ENCODE measurements at regions not wholly inside any gene's neighbourhood (a gene's known extent, or its start where the extent isn't known, plus 50 kb on each side); places are given as distances from the start of the nearest gene placed in this dataset.
"Not testable (repeated sequence)": the region's sequence is repeated elsewhere in the genome, so short reads cannot be mapped to it uniquely, and the experiment has no call there.

DNA sequence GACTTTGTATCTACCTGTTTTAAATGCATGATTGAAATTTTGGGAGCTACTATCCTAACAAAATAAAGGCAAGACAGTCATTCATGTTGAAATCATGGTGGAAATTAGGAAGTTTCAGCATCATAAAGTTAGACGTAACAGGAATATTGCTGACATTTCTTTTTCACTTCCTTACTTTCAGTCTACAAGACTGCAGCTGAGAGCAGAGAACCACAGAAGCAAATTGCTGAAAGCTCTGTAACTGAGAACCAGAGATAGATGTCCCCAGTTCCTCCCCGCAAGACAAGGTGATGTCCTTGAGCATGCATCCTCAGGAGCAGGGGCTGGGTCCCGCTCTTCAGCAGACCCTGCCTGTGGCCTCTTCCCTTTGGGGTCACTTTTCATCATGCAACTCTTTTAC lies 466.3 kb upstream of the POM121L12 start:
- DNase-seq = no peak

DNA sequence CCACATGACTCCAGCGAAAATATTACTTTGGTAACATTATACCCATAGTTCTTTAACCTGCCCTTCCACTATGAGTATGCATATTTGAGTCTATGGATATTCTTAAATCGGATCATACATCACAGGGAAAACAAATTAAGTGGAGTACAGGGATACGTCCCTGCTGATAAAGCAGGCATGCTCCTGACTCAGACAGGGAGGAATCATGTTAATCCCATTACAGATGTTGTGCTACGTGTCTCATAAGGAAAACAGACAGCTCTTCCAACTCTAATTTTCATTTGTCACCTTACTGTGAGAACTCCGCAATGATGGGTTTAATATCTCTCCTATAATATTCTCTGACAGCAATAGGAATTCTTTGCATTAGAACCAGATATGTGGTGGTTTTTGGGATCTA lies 469.5 kb upstream of the POM121L12 start:
- DNase-seq = no peak

DNA sequence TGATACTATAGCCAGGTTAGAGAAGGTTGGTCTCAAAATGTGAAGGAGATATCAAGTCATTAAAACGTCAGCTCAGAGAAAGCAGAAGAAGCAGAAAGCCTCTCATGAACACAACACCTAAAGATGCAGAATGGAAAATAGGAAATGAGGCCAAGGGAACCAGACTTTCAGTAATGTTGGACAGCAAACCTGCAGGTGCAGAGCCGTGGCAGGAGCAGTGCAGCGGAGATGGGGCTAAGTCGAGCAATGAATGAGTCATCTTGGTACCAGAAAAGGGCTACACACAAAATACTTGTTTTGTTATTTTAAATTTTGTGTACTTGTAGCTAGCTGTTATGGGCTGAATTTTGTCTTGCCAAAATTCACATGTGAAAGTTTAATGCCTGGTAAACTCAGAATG lies 479.6 kb upstream of the POM121L12 start:
- DNase-seq = no peak

DNA sequence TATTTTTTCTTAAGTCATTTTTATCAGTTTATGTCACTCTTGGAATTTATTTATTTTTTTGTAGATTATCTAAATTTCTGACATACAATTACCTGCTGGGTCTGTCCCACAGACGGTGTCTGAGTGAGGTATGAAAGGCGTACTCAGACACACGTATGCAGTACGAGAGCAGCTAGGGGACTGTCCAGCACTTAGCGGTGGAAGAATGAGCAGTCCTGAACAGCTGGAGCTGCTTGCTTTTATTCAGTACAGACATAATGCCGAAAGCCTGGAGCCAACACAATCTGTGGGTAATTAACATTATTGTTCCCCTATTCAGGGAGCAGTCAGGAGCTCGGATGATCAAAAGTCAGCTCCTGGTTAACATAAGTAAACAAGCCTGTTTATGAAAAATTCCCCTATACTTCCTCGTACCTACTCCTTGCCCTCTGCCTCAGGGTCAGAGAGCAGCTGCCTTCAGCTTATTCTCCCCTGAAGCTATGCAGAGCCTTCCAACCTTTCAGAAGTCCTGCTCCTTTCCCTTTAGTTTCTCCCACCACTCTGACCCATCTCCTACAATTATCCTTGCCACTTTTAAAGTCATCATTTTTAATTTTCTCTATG lies 488.0 kb upstream of the POM121L12 start:
- no peak for DNase-seq

DNA sequence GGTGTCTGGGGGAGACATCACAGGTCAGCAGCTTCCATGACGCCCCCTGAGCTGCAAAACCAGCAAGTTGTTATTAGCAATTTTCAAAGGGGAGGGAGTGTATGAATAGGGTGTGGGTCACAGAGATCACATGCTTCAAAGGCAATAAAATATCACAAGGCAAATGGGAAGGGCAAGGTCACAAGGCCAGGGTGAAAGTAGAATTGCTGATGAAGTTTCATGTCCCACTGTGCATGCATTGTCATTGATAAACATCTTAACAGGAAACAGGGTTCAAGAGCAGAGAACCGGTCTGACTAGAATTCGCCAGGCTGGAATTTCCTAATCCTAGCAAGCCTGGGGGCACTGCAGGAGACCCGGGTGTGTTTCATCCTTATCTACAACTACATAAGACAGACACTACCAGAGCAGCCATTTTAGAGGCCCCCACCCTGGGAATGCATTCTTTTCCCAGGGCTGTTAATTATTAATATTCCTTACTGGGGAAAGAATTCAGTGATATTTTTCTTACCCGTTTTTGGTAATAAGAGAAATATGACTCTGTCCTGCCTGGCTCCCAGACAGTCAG lies 494.2 kb upstream of the POM121L12 start:
- not testable (repeated sequence) for DNase-seq

DNA sequence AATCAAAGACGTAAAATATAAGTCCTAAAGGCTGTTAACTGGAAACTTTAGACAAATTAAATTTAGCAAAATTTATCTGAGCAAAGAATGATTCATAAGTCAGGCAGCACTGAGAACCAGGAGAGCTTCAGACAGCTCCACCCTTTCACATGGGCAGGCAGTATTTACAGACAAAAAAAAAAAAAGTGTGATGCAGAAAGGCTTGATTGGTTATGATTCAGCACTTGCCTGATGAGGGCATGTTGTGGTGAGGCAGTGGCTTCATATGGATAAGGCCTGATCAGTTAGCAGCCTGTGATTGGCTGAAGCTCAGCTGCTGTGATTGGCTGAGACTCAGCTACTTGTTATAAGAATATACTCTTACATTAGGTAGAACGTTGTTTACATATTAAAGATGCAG lies 495.4 kb upstream of the POM121L12 start:
- no peak for DNase-seq

DNA sequence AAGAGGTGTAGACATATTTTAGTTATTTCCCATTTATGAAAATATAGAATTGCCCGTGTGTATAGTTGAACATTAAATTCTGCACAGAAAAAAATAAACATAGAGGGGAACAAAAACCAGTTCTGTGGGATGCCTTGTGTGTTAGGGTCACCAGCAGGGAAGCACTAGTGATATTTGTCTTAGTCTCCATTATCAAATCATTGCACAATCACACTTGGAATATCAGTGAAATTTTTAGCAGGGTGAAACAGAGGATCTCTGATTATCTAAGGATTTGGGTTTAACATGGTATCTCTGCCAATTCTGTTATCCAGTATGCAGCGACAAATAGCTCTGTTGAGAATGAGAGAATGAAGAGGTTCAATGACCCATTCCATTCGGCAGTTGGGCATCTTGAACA lies 496.0 kb upstream of the POM121L12 start:
- DNase-seq = no peak

DNA sequence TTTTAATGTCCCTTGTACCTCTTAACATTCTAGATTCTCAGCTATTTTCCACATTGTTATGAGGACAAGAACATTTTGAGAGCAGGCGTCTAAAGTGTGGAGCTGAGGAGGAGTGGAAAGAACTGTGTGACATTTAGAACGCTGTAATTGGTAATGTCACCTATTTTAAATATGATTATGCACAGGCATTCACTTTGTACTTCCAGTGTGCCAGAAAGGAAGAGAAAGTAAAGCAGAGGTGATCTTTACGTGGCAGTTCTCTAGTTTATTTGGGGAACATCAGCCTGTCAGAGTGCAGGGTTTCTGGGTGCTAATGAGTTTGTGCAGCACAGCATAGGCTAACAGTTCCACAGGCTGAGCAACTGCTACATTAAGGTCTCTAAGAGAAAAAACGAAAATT lies 498.4 kb upstream of the POM121L12 start:
- DNase-seq = no peak

DNA sequence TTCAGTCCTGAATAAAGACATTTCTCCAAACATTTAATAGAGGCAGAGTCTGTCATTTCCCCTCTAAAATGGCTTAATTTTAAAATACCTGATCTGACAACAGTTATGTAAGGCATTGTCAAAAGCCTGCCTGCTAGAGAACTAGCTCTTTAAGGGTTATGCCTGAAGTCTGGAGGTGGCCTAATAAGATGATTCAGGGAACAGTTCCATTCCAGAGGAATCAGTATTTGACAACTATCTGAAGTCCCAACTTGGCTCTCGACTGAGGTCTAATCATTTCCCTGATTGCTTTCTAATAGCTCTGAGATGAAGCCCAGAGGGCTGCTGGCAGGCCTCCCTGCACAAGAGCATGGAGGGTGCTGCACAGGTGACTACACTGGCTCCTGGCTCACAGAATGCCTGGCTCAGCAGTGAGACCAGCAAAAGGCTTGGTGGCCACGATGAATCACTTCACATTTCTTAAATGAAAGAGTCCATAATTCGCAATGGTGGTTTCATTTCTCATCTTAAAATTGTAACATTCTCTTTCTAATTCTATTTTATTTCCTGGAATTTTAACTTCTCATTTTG lies 509.6 kb upstream of the POM121L12 start:
- DNase-seq = no peak

DNA sequence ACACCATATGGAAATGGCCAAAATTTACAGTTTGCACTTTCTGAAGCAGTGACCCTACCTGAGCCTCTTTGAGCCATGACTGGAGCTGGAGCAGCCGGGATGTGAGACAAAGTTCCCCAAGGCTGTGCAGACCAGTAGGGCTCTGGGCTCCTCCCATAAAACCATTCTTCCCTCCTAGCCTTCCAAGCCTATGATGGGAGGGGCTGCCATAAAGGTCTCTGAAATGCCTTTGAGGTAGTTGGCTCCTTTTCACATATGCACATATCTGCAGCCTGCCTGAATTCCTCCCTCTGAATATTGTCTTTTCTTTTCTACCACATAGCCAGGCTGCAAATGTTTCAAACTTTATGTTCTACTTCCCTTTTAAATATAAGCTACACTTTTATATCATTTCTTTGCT lies 516.6 kb upstream of the POM121L12 start:
- DNase-seq = no peak

DNA sequence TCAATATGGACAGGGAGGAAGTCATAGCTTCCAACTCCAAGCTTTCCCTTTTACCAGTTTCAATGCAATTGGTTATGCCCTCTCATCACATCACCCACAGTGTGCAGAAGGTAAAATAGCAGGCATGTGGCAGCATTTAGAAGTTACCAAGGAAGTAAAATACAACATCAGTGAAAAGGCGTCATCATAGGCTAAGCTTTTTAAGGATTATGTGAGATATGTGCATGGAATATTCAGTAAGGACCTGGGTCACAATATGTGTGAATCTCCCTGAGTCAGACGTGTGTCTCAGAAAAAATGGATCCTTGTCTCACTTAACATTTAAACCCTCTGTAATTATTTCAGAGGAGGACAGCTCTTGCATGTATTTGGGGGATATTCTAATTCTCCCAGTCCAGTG lies 522.8 kb upstream of the POM121L12 start:
- DNase-seq = no peak

DNA sequence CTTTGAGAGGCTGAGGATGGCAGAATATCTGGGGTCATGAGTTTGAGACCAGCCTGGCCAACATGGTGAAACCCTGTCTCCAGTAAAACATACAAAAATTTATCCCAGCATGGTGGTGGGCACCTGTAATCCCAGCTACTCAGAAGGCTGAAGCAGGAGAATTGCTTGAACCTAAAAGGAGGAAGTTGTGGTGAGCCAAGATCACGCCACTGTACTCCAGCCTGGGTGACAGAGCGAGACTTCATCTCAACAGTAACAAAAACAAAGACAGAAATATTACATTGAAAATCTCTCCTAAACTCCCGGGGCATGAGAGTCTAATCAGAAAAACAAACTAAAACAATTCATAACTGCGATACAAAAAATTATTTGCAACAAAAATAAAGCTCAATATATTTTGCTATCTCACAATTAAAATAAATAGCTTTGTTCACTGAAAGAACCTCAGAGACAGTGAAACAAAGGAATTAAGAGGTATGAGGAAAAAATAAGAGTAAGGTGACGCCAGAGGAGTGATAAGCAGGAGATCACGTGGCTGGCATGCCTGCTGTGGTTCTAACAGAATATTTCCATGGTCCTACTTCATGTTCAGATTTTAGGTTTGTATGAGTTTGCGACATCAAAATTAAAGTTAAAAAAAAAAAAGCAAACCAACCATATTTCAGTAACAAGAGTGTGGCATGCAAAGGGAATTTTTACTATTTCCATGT lies 527.7 kb upstream of the POM121L12 start:
- no peak for DNase-seq

DNA sequence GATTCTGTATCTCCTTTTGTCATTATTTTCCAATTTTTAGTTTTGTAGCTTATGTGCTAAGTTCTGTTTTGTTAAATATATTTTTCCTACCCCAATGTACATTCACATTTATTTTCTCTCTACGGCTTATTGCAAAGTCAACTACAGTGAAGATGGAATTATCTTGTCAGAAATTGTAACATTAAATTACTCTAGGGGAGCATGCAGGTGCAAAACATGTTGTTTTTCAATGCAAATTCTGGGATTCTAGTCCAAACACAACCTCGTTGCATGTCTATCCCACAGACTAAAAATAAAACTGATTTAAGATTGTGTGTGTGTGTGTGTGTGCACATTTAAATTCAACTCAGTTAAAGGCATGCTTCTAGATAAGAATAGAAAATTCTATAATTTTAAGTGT lies 529.1 kb upstream of the POM121L12 start:
- no peak for DNase-seq

DNA sequence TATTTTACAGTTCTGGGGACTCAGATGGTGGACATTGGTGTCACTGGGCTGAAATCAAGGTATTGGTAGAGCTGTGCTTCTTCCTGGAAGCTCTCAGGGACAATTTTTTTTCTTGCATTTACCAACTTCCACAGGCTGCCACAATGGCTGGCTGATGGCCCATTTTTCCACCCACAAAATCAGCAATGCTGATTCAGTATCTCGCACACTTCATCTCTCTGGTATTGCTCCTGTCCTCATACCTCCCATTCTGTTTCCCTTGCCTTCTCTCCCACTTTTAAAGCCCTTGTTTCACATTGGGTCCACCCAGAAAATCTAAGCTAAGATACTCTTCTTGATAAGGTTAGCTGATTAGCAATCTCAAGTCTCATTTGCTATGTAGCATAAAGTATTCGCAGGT lies 530.9 kb upstream of the POM121L12 start:
- no peak for DNase-seq

DNA sequence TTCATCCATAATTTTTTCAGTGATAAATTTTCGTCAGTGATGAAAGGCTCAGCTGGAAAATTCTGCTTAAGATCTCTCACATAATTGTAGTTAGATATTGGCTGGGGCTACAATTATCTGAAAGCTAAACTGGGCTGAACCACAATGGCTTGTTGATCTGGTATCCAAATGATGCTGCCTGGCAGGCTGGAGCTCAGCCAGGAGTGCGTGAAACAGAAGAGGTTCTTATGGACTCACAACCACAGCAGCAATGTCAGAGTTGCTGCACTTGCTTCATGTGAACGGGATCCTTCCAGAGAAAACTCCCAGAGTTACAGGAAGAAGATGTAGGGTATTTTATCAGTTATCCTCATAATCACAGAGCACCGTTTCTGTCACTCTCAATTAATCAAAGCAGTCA lies 533.2 kb upstream of the POM121L12 start:
- DNase-seq = no peak

DNA sequence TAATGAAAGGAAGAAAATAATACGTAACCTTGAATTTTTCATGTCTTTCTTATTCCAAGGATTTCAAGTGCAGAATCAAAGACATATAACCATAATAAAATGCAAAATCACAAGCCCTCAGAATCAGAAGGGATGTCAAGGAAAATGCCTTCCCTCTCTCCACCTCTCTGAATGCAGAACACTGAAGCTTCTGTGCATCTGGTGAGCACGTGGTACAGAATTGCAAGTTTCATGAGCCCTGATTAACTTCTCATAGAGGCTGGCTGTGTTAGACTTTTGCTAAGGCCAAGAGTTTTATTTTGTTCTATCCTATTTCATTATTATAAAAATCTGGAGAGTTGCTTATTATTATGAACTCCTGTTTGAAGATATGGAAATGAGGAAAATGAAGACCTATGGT lies 533.7 kb upstream of the POM121L12 start:
- no peak for DNase-seq

DNA sequence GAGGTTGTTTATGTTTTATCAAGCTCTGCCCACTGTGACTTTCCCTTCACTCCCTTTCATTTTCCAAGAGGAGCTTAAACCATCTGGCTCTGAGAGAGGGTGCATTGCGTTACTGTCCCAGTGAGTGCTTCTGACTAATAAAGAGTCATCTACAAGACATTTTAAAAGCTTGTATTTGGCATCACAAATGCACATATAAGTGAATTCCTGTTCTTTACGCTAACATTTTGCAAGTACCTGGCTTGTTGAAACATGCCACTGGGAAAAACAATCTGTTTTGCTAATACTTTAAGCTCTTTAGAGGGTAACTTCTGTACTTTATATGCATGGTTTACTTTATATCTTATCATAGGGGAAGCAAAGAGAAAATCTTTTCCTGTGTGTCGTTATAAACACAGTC lies 534.6 kb upstream of the POM121L12 start:
- DNase-seq = no peak

DNA sequence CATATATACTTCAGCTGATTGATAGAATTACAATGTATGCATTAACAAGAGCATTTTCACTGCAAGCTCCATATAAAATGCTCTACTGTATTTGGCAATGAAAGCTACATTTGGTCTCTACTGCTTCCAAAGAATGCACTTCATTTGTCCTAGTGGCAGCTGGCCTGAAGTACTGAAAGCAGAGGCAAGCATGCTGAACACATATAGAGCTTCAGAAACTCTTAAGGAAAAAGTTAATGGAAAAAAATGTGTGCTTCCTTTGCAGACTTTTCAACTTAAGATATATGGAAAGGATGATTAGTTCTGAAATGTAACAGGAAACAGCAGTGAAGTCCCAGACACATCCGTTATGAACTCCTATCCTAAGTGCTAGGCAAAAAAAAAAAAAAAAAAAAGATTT lies 537.1 kb upstream of the POM121L12 start:
- no peak for DNase-seq

DNA sequence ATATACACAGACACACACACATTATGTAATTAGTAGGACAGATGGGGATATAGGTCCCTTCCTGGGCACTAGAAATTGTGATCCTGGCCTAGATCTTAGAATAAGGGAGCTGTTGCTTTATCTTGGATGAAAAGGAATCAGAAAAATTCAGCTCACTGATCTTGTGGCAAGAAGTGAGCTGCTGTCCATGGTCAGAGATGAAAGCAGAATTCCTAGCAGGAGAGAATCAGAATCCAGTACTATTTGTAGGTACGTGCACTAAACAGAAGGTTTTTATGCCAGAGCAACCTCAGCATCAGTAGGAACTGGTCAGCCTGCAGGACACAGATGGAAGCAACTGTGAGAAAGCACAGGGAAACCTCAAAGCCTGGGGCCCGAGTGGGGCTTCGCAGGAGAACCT lies 549.2 kb upstream of the POM121L12 start:
- no peak for DNase-seq

DNA sequence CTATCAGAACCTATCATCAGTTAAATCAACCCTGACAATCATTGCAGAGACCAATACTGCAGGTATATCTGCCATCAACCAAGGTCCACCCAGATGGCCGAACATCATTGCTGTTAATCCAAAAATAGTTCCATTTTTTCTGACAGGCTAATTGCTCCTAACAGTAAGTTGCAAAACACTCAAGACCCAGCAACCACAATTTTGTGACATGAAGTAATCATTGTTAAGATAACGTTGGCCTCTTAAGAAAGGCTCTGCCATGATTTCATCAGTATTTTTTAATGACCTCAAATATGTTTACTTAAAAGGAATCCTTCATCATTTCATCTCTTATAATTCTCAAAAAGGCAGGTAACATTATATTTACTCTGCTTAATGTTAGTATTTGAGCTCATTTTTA lies 553.4 kb upstream of the POM121L12 start:
- no peak for DNase-seq

DNA sequence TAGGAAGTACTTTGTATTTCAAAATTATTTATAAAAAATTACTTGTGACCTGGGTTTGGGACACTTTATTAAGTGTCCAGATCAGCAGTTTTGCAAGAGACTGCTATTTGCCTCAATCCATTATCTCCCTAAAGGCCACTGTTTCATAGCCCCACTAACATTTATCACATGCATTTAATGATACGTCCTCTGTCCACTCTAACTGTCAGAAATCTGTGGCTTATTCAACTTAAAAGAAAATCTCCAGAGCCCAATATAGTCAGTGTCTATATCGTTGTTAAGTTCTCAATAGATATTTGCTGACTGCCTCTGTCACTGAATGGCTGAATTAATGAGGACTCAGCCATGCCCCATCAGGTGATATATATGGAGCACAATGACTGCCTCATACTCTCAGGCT lies 553.9 kb upstream of the POM121L12 start:
- no peak for DNase-seq

DNA sequence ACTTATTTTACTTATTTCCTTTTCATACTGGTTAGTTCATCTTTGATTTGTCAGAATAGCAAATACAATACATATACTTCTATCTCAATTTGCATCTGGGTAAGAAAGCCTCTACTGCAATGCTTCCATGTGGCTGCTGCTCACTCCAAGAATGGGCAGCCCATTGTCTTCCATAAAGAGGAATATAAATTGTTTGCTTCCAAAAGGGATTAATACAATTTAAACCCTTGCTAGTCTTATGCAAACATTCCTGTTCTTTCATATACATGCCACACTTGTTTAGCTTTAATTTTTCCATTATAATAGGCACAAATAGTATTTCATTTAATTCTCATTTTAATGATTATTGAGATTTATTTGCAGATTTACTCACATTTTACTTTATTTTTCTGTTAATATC lies 555.4 kb upstream of the POM121L12 start:
- no peak for DNase-seq

DNA sequence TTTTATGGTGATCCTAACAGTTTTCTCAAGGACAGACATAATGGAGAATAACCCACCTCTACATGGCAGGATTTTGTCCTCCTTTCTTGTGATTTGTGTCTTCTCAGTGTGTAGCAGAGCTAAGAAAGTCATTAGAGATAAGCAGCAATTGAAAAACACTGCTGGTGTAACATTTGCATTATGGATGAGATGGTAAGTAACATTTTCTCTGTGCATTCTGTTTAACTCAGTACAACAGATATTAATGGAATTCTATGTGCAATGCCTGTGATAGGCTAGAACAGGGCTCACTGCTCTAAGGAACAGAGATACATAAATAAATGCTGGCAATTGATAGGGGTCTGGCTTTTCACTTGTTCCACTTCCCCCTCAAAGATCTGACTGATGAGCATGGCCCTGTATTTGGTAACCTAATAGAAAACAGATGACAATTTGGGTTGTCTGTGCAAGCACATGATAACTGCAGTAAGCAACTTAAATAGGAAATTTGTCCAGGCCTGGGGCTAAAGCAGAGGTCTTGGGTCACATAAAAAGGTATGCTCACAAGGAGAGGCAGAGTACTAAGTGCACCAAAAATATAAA lies 560.3 kb upstream of the POM121L12 start:
- no peak for DNase-seq

DNA sequence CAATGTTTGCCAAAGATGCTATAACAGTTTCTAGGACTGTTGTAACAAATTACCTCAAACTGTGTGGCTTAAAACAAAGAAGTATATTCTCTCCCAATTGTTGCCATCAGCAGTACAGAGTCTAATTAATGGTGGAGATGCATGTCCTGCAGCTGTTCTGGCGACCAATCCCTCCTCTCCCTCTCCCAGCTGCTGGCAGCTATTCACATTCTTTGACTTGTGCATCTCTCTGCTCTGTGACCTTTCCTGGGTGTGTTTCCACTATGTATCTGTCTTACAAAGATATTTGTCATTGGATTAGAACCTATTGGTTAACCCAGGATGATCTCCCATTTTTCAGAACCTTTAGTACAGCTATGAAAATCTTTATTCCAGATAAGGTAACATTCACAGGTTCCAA lies 561.7 kb upstream of the POM121L12 start:
- DNase-seq = no peak

Data from NCI-H2029 treated with DMSO at 0.1 percent for 48 hours (cell line).